Panc1 (cell line): ENCODE measurements at regions not wholly inside any gene's neighbourhood (a gene's known extent, or its start where the extent isn't known, plus 50 kb on each side); places are given as distances from the start of the nearest gene placed in this dataset.

Experiments used
- CTCF ChIP-seq: fragments of 450-650 bp; IDR thresholded peaks from 2 replicates; pipeline ENCODE4 v1.5.1; 2017; ENCODE audit warnings: mild to moderate bottlenecking
- POLR2AphosphoS5 ChIP-seq: IDR thresholded peaks from 2 replicates; pipeline ENCODE4 v1.6.1; 2012; ENCODE audit warnings: mild to moderate bottlenecking, low read depth, low read length, moderate library complexity
- SIN3A ChIP-seq: IDR thresholded peaks from 2 replicates; pipeline ENCODE4 v1.6.1; 2012; ENCODE audit warnings: low read depth, mild to moderate bottlenecking, low read length, moderate library complexity, borderline replicate concordance; ENCODE audit not compliant: insufficient read depth
- TCF7L2 ChIP-seq: IDR thresholded peaks from 2 replicates; pipeline ENCODE4 v1.6.1; 2011; ENCODE audit warnings: mild to moderate bottlenecking, low read depth, low read length, inconsistent platforms

GRCh38 chr3:2036076-2036475, 62.6 kb upstream of the CNTN4 start:
- no peak for TF ChIP-seq CTCF
- no peak for TF ChIP-seq SIN3A
- TF ChIP-seq TCF7L2: no peak
- TF ChIP-seq POLR2AphosphoS5: no peak
